Dedifferentiated amniotic fluid mesenchymal stem cell (primary cell): ENCODE measurements at regions not wholly inside any gene's neighbourhood (a gene's known extent, or its start where the extent isn't known, plus 50 kb on each side); places are given as distances from the start of the nearest gene placed in this dataset.
A peak's percentile ranks its signal among the peaks of the same experiment; 100 is the strongest.

Source experiments
- DNase-seq: peaks from one replicate; pipeline ENCODE4 v3.0.0-alpha.2; 2016; ENCODE audit errors: extremely low spot score

GRCh38 chr10:104576611-104577010 lies 64.5 kb upstream of the SORCS3 start:
- DNase-seq, result no peak

- no peak for DNase-seq
These were observed 63.9 kb upstream of the SORCS3 start for GRCh38 chr10:104577163-104577562.

DNA sequence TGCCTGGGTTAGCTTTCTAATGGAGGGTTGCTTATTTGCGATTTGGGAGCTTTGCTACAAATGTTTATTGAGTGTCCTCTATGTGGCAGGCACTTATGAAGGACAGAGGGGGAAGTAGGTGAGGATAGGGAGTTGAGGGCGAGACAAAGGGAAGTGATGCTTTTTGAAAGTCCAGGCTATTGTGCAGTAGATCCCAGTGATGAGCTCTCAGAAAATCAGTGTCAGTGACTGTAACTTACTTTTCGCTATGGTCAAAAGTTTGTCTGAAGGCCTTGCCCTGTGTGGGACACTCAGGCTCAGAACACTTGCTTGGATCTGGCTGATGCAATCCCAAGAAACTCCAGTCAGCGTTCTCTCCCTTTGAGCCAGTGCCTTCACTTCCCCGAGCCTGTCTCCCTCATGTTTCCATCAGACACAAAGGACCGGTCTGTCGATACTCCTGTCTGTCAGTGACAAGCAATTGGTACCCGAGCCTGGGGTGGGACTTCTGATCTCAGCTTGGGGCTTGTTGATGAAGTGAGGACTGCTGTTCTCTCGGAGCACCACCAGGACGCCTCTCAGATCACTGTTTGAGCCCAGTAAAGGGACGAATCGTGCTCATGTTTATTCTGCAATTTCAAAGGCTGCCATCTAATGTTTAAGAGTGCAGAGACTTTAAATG lies 63.1 kb upstream of the SORCS3 start:
- no peak for DNase-seq

GRCh38 chr10:104578671-104579070 lies 62.4 kb upstream of the SORCS3 start:
- DNase-seq, result no peak

DNA sequence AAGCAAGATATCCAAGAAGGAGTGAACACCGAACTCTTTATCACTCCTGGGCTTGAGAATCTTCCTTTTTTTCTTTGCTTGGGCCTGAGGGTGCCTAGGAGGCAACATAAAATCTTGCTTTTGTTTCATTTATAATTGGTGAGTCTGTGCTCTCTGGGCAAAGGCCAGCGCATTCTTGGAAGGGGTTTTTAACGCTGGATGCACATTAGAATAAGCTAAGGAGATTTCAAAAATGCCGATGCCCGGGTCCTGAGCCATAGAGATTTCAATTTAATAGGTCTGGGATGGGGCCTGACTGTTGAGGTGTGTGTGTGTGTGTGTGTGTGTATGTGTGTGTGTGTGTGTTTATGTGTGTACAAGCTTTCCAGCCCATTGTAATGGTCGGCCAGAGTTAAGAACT lies 62.0 kb upstream of the SORCS3 start:
- no peak for DNase-seq

DNA sequence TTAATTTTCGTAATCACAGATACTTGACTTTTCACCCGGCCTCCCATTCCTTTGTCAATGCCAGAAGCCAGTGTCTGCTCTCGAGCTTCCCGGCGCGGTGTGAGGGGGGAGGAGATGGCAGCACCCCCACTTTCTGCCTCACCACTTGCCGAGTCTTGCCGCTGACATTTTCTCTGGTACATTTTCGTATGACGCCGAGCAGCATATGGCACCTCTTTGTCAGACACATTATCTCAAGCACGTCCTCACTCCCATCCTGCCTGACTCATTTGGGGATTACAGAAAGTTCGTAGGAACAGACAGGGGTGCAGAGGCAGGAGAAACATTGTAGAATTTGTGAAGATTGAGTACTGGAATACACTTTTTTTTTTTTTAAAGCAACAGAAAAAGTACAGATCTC lies 60.8 kb upstream of the SORCS3 start:
- DNase-seq, result no peak

- DNase-seq, result peak; percentile 30
These were observed 60.1 kb upstream of the SORCS3 start for GRCh38 chr10:104580774-104581675.

DNA sequence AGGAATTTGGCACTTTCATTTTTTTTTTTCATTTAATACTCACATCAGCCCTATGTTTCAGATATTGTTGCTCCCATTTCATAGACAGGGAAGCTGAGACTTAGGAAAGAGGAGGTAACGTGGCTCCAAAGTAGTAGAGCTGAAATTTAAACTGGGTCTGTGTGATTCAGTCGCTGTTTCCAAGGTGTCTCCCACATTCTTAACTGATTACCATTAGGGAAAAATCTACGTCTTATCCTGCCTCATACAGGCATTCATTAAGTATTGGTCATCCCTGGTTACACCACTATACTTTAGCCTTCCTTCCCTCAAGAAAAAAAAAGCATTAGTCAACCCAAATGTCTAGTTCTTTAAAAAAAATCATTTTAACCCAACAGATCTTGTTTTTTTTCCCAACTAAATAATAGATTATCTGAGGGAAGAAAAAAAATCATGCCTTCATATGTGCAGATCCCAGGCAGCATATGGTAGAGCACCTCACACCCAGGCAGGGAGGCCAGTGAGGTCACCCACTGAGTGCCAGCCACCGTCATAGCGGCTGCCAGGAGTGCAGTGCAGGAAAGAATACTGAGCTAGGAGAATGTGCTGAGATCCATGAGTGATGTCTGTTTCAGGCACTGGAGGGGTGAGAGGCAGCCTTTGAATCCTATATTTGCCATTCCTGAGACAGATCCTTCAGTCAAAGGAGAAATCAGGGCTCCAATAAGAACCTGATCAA lies 59.0 kb upstream of the SORCS3 start:
- DNase-seq, result no peak

DNA sequence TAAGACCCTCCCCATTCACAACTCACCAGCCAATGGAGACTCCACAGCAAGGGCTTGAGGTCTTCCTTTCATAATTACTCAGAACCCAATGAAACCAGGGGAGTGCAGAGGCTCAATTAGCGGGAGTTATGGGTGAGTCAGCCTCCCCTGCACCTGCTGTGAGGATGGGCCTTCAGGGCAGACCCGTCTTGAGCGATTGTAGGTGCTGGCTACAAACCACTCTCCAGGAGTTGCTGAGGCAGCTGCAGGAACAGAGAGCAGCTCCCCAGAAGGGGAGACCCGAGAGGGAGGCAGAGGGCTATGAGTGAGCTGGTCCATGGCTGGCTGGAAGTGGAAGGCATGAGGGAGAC lies 58.5 kb upstream of the SORCS3 start:
- no peak for DNase-seq

- DNase-seq, result no peak
These were observed 58.1 kb upstream of the SORCS3 start for GRCh38 chr10:104582966-104583365.

DNA sequence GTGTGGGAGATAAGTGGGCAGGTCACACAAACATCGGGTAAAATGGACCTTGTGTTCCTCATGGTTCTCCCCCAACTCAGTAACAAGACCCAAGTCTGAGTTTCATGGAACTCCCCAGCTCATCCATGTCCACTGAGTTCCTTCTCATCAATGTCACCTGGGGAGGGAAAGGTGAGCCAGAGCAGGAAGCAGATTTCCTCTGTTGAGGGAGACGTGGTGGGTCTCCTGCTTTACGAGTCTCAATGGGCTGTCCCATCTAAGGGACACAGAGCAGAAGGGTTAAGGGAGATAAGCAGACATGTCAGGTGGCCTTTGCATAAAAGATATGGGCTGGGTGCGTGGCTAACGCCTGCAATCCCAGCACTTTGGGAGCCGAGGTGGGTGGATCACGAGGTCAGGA lies 56.5 kb upstream of the SORCS3 start:
- no peak for DNase-seq

DNA sequence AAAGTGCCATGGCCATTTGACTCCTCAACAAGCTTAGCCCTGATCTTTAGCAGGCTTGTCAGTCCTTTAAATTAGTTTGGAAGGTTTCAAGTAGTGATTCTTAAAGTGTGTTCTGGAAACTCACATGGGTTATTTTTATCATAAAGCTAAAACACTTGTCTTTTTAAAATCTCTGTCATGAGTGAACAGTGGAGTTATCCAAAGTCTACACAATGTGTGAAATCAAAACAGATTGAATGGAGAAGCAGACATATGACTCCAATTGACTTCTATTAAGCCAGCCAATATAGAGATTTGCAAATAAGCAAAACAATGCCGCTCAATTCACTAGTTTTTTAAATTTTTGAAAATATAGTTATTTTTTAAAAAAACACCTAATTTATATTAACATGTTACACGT lies 53.3 kb upstream of the SORCS3 start:
- no peak for DNase-seq

- no peak for DNase-seq
These were observed 51.7 kb upstream of the SORCS3 start for GRCh38 chr10:104589431-104589830.

DNA sequence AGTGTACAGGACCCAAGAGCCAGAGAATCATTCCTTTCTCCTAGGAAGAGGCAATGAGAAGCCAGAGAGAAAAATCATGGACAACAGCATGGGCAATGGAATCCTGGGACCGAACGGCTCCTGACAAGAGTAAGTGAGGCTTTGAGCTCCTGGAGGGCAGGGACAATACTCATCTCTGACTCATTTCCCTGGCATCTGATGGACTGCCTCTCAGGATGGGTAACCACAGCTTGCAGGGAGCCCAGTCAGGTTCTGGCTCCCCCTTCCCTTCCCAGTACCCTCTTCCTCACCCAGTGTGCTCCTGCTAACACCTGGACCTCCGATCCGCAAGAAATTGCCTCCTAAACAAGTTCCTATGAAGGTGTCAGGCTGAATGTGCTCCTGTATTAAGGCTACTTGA lies 51.2 kb upstream of the SORCS3 start:
- no peak for DNase-seq
